B cell (primary cell): ENCODE measurements at regions not wholly inside any gene's neighbourhood (a gene's known extent, or its start where the extent isn't known, plus 50 kb on each side); places are given as distances from the start of the nearest gene placed in this dataset.

Experiments used
- ATAC-seq: fragments of 200-7000 bp; cut with Tn5 transposase; one replicate; pipeline ENCODE4 v1.10.0; 2021; ENCODE audit warnings: low read depth, mild to moderate bottlenecking, moderate number of reproducible peaks, moderate library complexity
- CTCF ChIA-PET: fragments of 350-600 bp; sonication (Branson Sonifier 250); formaldehyde crosslinking; loops from one replicate; lab custom pipeline; 2021; ENCODE audit warnings: antibody characterized with exemption, inconsistent platforms; lab: Charles Lee
- POLR2A ChIA-PET: fragments of 350-600 bp; sonication (Branson Sonifier 250); formaldehyde crosslinking; loops from one replicate; lab custom pipeline; 2021; ENCODE audit warnings: antibody characterized with exemption; lab: Charles Lee
- DNase-seq: peaks from one replicate; pipeline ENCODE4 v3.0.0; 2013
- H2AFZ ChIP-seq: 2 replicates; pipeline ENCODE4 v1.6.1; 2012; ENCODE audit warnings: mild to moderate bottlenecking, low read depth, low read length; ENCODE audit not compliant: insufficient read depth, poor library complexity, severe bottlenecking
- H3K27ac ChIP-seq, 2 donors: 1 replicate in 1 of 2; 2 replicates in 1 of 2; pipeline ENCODE4 v1.5.1; 2012 to 2013; ENCODE audit warnings: low read length in 2 of 2, mild to moderate bottlenecking in 2 of 2, moderate library complexity in 1 of 2
- H3K27me3 ChIP-seq, 4 experiments: fragments of 200-600 bp in 1 of 4; sonication (generic) in 1 of 4; replicated peaks in 1 of 4; 1 replicate in 2 of 4; 2 replicates in 2 of 4; pipeline versions ENCODE4 v1.6.1 to v1.7.0; 2013 to 2016; ENCODE audit warnings: low read length in 3 of 4, mild to moderate bottlenecking in 2 of 4, mixed read lengths in 1 of 4, moderate library complexity in 1 of 4; ENCODE audit not compliant: insufficient read depth in 4 of 4, control insufficient read depth in 3 of 4; ENCODE audit errors: control extremely low read depth in 1 of 4
- H3K36me3 ChIP-seq, 2 experiments: replicated peaks in 1 of 2; 1 replicate in 1 of 2; 2 replicates in 1 of 2; pipeline versions ENCODE4 v1.6.1 to v1.7.1; 2013; ENCODE audit warnings: low read length in 1 of 2; ENCODE audit not compliant: insufficient read depth in 2 of 2, control insufficient read depth in 1 of 2; ENCODE audit errors: control extremely low read depth in 1 of 2, extremely low read depth in 1 of 2
- H3K4me1 ChIP-seq, 2 donors: fragments of 200-600 bp in 1 of 2; sonication (generic) in 1 of 2; 1 replicate in 1 of 2; 2 replicates in 1 of 2; pipeline versions ENCODE4 v1.5.1 to v1.6.1; 2013 to 2017; ENCODE audit warnings: low read length in 2 of 2; ENCODE audit not compliant: control insufficient read depth in 2 of 2, insufficient read depth in 2 of 2
- H3K4me2 ChIP-seq: replicated peaks from 2 replicates; pipeline ENCODE3; 2012; ENCODE audit warnings: mild to moderate bottlenecking, low read depth, low read length; ENCODE audit not compliant: poor library complexity, severe bottlenecking
- H3K4me3 ChIP-seq, 5 experiments: fragments of 200-600 bp in 1 of 5; sonication (generic) in 1 of 5; 1 replicate in 3 of 5; 2 replicates in 2 of 5; pipeline versions ENCODE4 v1.5.1 to v1.7.0; 2011 to 2016; ENCODE audit warnings: low read length in 4 of 5, mild to moderate bottlenecking in 4 of 5, low read depth in 2 of 5, control low read depth in 1 of 5, moderate library complexity in 1 of 5; ENCODE audit not compliant: insufficient read depth in 1 of 5; ENCODE audit errors: control extremely low read depth in 1 of 5, extremely low read depth in 1 of 5
- H3K79me2 ChIP-seq: fragments of 200-600 bp; sonication (generic); one replicate; pipeline ENCODE4 v1.6.0; 2016; ENCODE audit warnings: low read length; ENCODE audit not compliant: control insufficient read depth, insufficient read depth
- H3K9ac ChIP-seq: fragments of 200-600 bp; sonication (generic); 2 replicates; pipeline ENCODE4 v1.6.1; 2017; ENCODE audit warnings: mild to moderate bottlenecking, low read length, moderate library complexity
- H3K9me3 ChIP-seq, 3 donors: one replicate each; pipeline versions ENCODE4 v1.6.1 to v1.7.1; 2013; ENCODE audit warnings: low read length in 2 of 3; ENCODE audit not compliant: control insufficient read depth in 2 of 3, insufficient read depth in 1 of 3; ENCODE audit errors: control extremely low read depth in 1 of 3
- H4K20me1 ChIP-seq: 2 replicates; pipeline ENCODE4 v1.6.0; 2012; ENCODE audit warnings: mild to moderate bottlenecking, low read length; ENCODE audit not compliant: insufficient read depth, control insufficient read depth, poor library complexity, severe bottlenecking
- H3K27ac Mint-ChIP-seq: one replicate; pipeline ENCODE4 v1.8.0; 2021; ENCODE audit warnings: mixed read lengths
- H3K27me3 Mint-ChIP-seq: one replicate; pipeline ENCODE4 v1.8.0; 2021; ENCODE audit warnings: mixed read lengths
- H3K4me1 Mint-ChIP-seq: one replicate; pipeline ENCODE4 v1.8.0; 2021; ENCODE audit warnings: mixed read lengths
- H3K4me3 Mint-ChIP-seq: one replicate; pipeline ENCODE4 v1.8.0; 2021; ENCODE audit warnings: mixed read lengths
- H3K9me3 Mint-ChIP-seq: one replicate; pipeline ENCODE4 v1.8.0; 2022; ENCODE audit warnings: mixed read lengths; ENCODE audit not compliant: insufficient read depth
- EZH2 ChIP-seq: IDR thresholded peaks from 2 replicates; pipeline ENCODE4 v1.6.1; 2012; ENCODE audit warnings: borderline replicate concordance, low read depth, mild to moderate bottlenecking, moderate library complexity, low read length; ENCODE audit not compliant: insufficient read depth, poor library complexity, severe bottlenecking
- WGBS: methylation state at CpG from one replicate; pipeline ENCODE4 v1.1.5; 2013; ENCODE audit warnings: missing lambda C conversion rate; ENCODE audit not compliant: insufficient coverage; 5-methylcytosine and 5-hydroxymethylcytosine counted together
- intact Hi-C: fragments of 100-400 bp; cut with micrococcal nuclease; formaldehyde crosslinking; loops from one replicate; pipeline ENCODE4 v1.10.0; 2022
- TF ChIP-seq, protein P1 (sequence below): fragments of 200-600 bp; IDR thresholded peaks from one replicate; pipeline ENCODE4 v1.8.0; 2022; ENCODE audit warnings: antibody characterized with exemption, mild to moderate bottlenecking

DNA sequence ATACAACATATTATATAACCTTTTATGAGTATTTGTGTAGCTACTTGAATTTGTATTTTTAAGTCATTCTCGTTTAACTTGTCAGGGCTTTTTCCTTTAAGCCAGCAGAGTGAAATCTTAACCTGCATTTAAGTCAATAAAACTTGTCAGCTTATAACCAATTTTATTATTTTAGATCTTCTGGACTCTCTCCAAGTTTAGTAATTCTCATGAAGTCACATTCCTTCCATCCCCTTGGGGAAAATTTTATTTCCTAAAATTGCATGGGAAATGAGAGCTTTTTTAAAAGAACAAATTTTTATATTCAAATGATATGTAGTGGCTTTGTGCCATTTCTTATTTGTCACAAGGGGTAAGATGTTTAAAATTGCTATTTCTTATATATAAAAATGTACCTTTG, 74.0 kb downstream of the SEPTIN7 start:
- Histone ChIP-seq H3K9me3 (no peaks in the 10 kb centered on the region), H3K4me2 (no peak overlapping the region), H4K20me1 (no peaks in the 10 kb centered on the region), H3K4me3 (no peak overlapping the region), H3K27me3 (no peaks in the 10 kb centered on the region), H3K79me2 (peaks cover 4% of the 10 kb centered on the region), H3K9ac (no peak overlapping the region), H3K4me1 (peaks cover 0 to 4% of the 10 kb centered on the region in 2 donors), H3K36me3 (peaks cover 11 to 26% of the 10 kb centered on the region in 2 experiments), H3K27ac (no peak overlapping the region), H2AFZ (no peak overlapping the region)
- Mint-ChIP-seq H3K27ac (no peak overlapping the region), H3K27me3 (no peaks in the 10 kb centered on the region), H3K4me1 (peaks cover 21% of the 10 kb centered on the region), H3K9me3 (no peaks in the 10 kb centered on the region), H3K4me3 (no peak overlapping the region)
- WGBS, result no CpG with 5 or more reads among the region's 1 CpG
- DNase-seq, result no peak
- no peak for ATAC-seq
- CTCF ChIA-PET, result interaction anchor here (0.6 to 1.9 kb wide), 3 partner anchors 32 to 165 kb away, joined by 3 to 11 read pairs (median 3); no protein-coding TSS in a partner anchor
- POLR2A ChIA-PET, result no interaction called here
- TF ChIP-seq, protein P1, sequence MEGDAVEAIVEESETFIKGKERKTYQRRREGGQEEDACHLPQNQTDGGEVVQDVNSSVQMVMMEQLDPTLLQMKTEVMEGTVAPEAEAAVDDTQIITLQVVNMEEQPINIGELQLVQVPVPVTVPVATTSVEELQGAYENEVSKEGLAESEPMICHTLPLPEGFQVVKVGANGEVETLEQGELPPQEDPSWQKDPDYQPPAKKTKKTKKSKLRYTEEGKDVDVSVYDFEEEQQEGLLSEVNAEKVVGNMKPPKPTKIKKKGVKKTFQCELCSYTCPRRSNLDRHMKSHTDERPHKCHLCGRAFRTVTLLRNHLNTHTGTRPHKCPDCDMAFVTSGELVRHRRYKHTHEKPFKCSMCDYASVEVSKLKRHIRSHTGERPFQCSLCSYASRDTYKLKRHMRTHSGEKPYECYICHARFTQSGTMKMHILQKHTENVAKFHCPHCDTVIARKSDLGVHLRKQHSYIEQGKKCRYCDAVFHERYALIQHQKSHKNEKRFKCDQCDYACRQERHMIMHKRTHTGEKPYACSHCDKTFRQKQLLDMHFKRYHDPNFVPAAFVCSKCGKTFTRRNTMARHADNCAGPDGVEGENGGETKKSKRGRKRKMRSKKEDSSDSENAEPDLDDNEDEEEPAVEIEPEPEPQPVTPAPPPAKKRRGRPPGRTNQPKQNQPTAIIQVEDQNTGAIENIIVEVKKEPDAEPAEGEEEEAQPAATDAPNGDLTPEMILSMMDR, result no peak
- no peak for TF ChIP-seq EZH2
- intact Hi-C loops, result no loop called here

DNA sequence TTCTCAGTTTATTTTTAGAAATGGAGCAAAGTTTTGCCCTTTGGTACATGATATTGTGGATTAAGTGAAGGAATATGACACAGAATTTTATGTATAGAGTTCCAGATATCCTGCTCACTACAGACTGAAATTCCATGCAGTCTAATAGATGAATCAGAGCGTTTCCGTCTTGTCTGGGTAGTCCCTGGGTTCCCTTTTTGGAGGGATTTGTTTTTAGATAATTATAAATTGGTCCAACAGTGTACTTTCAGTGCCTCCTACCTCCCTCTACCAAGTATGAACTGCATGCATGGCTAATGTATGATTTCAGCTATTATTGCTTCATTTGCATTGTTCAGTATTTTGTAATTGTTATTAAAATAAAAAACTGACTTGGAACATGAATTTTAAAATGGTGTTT, 74.4 kb downstream of the SEPTIN7 start:
- CTCF ChIA-PET, result interaction anchor here (1.0 to 1.9 kb wide), 2 partner anchors 32 to 165 kb away, joined by 3 to 11 read pairs; no protein-coding TSS in a partner anchor
- Histone ChIP-seq H3K4me3 (no peak overlapping the region), H4K20me1 (no peaks in the 10 kb centered on the region), H3K9me3 (no peaks in the 10 kb centered on the region), H3K4me1 (peaks cover 0 to 4% of the 10 kb centered on the region in 2 donors), H3K27ac (no peak overlapping the region), H3K36me3 (peaks cover 11 to 28% of the 10 kb centered on the region in 2 experiments), H3K9ac (no peak overlapping the region), H3K4me2 (no peak overlapping the region), H3K79me2 (peaks cover 4% of the 10 kb centered on the region), H3K27me3 (no peaks in the 10 kb centered on the region), H2AFZ (no peak overlapping the region)
- Mint-ChIP-seq H3K4me1 (peaks cover 18% of the 10 kb centered on the region), H3K27me3 (no peaks in the 10 kb centered on the region), H3K4me3 (no peak overlapping the region), H3K9me3 (no peaks in the 10 kb centered on the region), H3K27ac (no peak overlapping the region)
- no peak for DNase-seq
- WGBS, result no CpG with 5 or more reads among the region's 2 CpGs
- TF ChIP-seq, protein P1, result no peak
- no peak for TF ChIP-seq EZH2
- intact Hi-C loops, result no loop called here
- POLR2A ChIA-PET, result no interaction called here
- no peak for ATAC-seq
